H1 (cell line): ENCODE measurements at regions not wholly inside any gene's neighbourhood (a gene's known extent, or its start where the extent isn't known, plus 50 kb on each side); places are given as distances from the start of the nearest gene placed in this dataset.

Source experiments
- EGR1 ChIP-seq: IDR thresholded peaks from 2 replicates; pipeline ENCODE4 v1.6.1; 2011; ENCODE audit warnings: low read depth, low read length, borderline replicate concordance
- HDAC6 ChIP-seq: IDR thresholded peaks from one replicate; pipeline ENCODE4 v1.7.1; 2012; ENCODE audit warnings: low read depth, mild to moderate bottlenecking, inconsistent platforms, low read length, moderate library complexity
- KDM5A ChIP-seq: fragments of 200-600 bp; IDR thresholded peaks from 2 replicates; pipeline ENCODE4 v1.7.1; 2012; ENCODE audit warnings: mild to moderate bottlenecking, low read length, inconsistent platforms, mixed read lengths
- POLR2A ChIP-seq, 2 experiments: IDR thresholded peaks; 1 replicate in 1 of 2; 2 replicates in 1 of 2; pipeline ENCODE4 v1.6.1; 2011; ENCODE audit warnings: low read depth in 2 of 2, low read length in 2 of 2, mild to moderate bottlenecking in 2 of 2; ENCODE audit errors: control extremely low read depth in 1 of 2
- RFX5 ChIP-seq: IDR thresholded peaks from 2 replicates; pipeline ENCODE4 v1.6.1; 2011; ENCODE audit warnings: low read depth, low read length, improper control_type of control experiment, borderline replicate concordance
- SP1 ChIP-seq: IDR thresholded peaks from 2 replicates; pipeline ENCODE4 v1.6.1; 2011; ENCODE audit warnings: low read depth, low read length
- TCF12 ChIP-seq: IDR thresholded peaks from 2 replicates; pipeline ENCODE4 v1.6.1; 2011; ENCODE audit warnings: low read depth, mild to moderate bottlenecking, low read length
- TF ChIP-seq, protein P1 (sequence below), 3 experiments: IDR thresholded peaks; 1 replicate in 2 of 3; 2 replicates in 1 of 3; pipeline versions ENCODE4 v1.5.1 to v1.6.1; 2011; ENCODE audit warnings: low read length in 3 of 3, mild to moderate bottlenecking in 3 of 3, inconsistent platforms in 2 of 3, low read depth in 1 of 3, moderate library complexity in 1 of 3; ENCODE audit not compliant: insufficient read depth in 1 of 3; ENCODE audit errors: control extremely low read depth in 1 of 3
- TF ChIP-seq, protein P2 (sequence below): IDR thresholded peaks from 2 replicates; pipeline ENCODE4 v1.6.1; 2012; ENCODE audit warnings: inconsistent platforms
- TF ChIP-seq, protein P3 (sequence below): IDR thresholded peaks from 2 replicates; pipeline ENCODE4 v1.6.1; 2011; ENCODE audit warnings: low read length, improper control_type of control experiment

DNA sequence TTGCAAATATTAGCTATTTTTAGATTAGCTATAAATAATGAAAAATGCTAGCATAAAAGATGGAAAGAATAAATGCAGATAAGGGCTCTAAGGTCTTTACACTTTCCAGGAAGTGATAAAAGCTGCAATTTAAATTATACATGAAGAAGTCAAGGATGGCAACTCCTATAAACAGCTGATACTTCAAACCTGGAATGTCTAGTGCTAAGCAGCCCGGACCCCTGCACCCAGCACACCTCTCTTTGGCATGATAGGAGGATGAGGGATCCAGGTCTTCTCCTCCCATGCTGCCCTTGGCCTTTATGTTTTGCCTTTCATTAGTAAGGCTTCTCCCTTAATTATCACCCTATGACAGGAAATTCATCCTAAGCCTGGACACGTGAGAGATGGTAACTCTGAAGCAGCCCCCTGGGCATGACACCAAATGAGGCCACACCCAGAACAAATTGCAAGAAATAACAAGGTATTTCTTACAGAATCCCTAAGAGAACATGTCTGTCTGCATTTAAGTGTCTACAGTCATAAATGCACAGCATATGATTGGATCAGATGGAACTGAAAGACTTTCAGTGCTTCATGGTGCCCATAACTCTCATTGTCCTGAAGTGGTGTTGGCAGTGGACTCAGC is 158.3 kb upstream of the PRSS1 start:
- TF ChIP-seq EGR1: no peak
- no peak for TF ChIP-seq TCF12
- no peak for TF ChIP-seq POLR2A (IDR thresholded peaks at IDR 0.05; ENCODE audit: control extremely low read depth in 1 of 2, low read depth in 2 of 2, low read length in 2 of 2)
- TF ChIP-seq KDM5A: no peak
- TF ChIP-seq, protein P1, sequence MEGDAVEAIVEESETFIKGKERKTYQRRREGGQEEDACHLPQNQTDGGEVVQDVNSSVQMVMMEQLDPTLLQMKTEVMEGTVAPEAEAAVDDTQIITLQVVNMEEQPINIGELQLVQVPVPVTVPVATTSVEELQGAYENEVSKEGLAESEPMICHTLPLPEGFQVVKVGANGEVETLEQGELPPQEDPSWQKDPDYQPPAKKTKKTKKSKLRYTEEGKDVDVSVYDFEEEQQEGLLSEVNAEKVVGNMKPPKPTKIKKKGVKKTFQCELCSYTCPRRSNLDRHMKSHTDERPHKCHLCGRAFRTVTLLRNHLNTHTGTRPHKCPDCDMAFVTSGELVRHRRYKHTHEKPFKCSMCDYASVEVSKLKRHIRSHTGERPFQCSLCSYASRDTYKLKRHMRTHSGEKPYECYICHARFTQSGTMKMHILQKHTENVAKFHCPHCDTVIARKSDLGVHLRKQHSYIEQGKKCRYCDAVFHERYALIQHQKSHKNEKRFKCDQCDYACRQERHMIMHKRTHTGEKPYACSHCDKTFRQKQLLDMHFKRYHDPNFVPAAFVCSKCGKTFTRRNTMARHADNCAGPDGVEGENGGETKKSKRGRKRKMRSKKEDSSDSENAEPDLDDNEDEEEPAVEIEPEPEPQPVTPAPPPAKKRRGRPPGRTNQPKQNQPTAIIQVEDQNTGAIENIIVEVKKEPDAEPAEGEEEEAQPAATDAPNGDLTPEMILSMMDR (IDR thresholded peaks at IDR 0.05; ENCODE audit: control extremely low read depth in 1 of 3, insufficient read depth in 1 of 3, low read depth in 1 of 3, low read length in 3 of 3): no peak
- TF ChIP-seq, protein P2, sequence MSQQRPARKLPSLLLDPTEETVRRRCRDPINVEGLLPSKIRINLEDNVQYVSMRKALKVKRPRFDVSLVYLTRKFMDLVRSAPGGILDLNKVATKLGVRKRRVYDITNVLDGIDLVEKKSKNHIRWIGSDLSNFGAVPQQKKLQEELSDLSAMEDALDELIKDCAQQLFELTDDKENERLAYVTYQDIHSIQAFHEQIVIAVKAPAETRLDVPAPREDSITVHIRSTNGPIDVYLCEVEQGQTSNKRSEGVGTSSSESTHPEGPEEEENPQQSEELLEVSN: no peak
- TF ChIP-seq SP1: no peak
- TF ChIP-seq RFX5: no peak
- TF ChIP-seq HDAC6: no peak
- TF ChIP-seq, protein P3, sequence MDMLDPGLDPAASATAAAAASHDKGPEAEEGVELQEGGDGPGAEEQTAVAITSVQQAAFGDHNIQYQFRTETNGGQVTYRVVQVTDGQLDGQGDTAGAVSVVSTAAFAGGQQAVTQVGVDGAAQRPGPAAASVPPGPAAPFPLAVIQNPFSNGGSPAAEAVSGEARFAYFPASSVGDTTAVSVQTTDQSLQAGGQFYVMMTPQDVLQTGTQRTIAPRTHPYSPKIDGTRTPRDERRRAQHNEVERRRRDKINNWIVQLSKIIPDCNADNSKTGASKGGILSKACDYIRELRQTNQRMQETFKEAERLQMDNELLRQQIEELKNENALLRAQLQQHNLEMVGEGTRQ: no peak
